ENCODE measurements at regions not wholly inside any gene's neighbourhood (a gene's known extent, or its start where the extent isn't known, plus 50 kb on each side); places are given as distances from the start of the nearest gene placed in this dataset.
"Not testable (repeated sequence)": the region's sequence is repeated elsewhere in the genome, so short reads cannot be mapped to it uniquely, and the experiment has no call there.

DNA sequence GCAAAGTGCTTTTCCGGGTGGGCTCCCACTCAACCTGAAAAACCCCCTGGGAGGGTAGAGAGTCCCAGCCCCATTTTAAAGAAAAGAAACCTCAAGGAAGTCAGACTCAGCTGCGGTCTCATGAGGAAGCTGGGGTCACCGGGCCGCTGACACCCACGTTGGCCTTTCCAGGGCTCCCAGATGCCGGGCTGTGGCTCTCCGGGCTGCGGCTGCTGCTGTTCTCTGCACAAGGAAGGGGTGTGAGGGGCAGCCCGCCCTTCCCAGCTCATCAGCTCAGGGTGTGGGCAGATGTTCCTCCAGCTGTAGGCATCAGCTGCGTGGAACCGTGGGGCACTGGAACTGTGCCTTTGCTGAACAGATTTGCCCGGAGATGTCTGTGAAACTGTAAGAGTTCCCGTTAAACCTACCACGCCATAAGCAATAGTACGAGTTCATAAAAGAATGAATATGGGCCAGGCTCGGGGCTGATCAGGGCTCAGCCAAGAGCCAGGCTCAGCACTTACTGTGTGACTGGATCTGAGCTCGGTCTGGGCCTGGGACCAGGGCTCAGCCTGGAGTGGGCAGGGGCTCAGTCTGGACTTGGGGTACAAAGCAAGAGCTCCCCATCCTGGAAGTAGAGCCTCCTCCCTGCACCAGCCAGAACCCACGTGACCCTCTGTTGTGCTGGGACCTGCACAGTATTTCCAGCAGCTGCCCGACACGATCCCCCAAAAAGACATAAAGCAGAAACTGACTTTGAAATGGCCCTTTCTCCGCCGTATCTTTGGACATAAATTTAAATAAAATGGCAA, 130.2 kb upstream of the PPP1R26 start:
- Mint-ChIP-seq H3K4me3 (no peak overlapping the region), H3K4me1 (no peaks in the 10 kb centered on the region), H3K36me3 (ENCODE audit: low read depth) (no peaks in the 10 kb centered on the region), H3K27me3 (no peaks in the 10 kb centered on the region), H3K9me3 (no peaks in the 10 kb centered on the region), H3K27ac (no peak overlapping the region)
- intact Hi-C loops (cut with micrococcal nuclease) = no loop called here
- DNase-seq = no peak

- H3K27me3 Mint-ChIP-seq = no peaks in the 10 kb centered on the region
- no peak for DNase-seq
- H3K4me3 Mint-ChIP-seq = no peak overlapping the region
- H3K4me1 Mint-ChIP-seq = no peaks in the 10 kb centered on the region
- H3K36me3 Mint-ChIP-seq (ENCODE audit: low read depth) = no peaks in the 10 kb centered on the region
- H3K9me3 Mint-ChIP-seq = no peaks in the 10 kb centered on the region
- H3K27ac Mint-ChIP-seq = no peak overlapping the region
- intact Hi-C loops (cut with micrococcal nuclease) = no loop called here
These were observed 129.6 kb upstream of the PPP1R26 start for GRCh38 chr9:135350003-135350315.

DNA sequence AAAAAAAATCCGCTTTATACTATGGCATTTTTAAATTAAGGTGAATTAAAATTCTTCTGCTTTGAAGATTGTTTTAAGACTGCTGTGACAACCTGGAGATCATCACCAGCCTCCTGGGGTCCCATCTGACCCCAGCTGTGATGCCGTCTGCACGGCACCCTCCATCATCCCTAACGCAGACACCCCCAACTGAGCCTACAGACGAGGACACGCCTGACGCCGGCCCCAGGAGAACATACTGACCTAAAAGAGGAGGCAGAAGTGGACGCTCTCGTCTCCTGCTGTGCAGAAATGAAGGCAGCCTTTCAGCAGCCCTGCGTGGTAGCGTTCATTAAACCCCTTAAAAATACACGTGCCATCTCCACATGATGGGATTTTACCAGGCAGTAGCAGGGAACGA, 125.6 kb upstream of the PPP1R26 start:
- H3K4me1 Mint-ChIP-seq = no peaks in the 10 kb centered on the region
- H3K4me3 Mint-ChIP-seq = no peak overlapping the region
- no peak for DNase-seq
- H3K27me3 Mint-ChIP-seq = no peaks in the 10 kb centered on the region
- intact Hi-C loops (cut with micrococcal nuclease) = no loop called here
- no peaks in the 10 kb centered on the region for H3K9me3 Mint-ChIP-seq
- no peaks in the 10 kb centered on the region for H3K36me3 Mint-ChIP-seq (ENCODE audit: low read depth)
- H3K27ac Mint-ChIP-seq = no peak overlapping the region

DNA sequence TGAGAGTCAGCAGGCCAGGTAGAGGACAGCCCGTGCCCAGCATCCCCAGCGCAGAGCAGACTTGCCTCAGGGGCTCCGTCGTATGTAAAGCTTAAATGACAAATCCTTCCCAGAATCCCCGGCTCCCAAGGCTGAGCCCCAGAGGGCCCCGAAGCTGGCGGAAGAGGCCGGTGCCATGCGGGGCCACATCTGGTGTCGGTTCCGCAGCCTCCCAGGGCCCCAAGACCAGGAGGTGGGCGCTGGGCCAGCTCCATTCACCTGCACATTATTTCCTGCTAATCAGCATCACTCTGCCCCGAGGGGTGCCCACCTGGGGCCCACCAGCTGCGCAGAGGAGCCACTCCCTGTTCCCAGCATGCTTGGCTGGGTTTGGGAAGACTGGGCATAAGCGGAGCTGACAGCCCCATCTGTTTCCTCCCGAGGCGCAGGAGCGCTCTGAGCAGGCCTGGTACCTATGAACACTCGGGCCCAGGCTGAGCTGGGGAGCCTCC, 124.0 kb upstream of the PPP1R26 start:
- intact Hi-C loops (cut with micrococcal nuclease) = no loop called here
- Mint-ChIP-seq H3K4me1 (peaks cover 10% of the 10 kb centered on the region), H3K4me3 (no peak overlapping the region), H3K27ac (no peak overlapping the region), H3K9me3 (no peaks in the 10 kb centered on the region), H3K27me3 (no peaks in the 10 kb centered on the region), H3K36me3 (ENCODE audit: low read depth) (no peaks in the 10 kb centered on the region)
- no peak for DNase-seq

- intact Hi-C loops (cut with micrococcal nuclease) = no loop called here
- Mint-ChIP-seq H3K27me3 (no peaks in the 10 kb centered on the region), H3K4me1 (peaks cover 13% of the 10 kb centered on the region), H3K27ac (no peak overlapping the region), H3K9me3 (no peaks in the 10 kb centered on the region), H3K36me3 (ENCODE audit: low read depth) (no peaks in the 10 kb centered on the region), H3K4me3 (no peak overlapping the region)
- no peak for DNase-seq
These were observed 123.6 kb upstream of the PPP1R26 start for GRCh38 chr9:135356021-135356420.

DNA sequence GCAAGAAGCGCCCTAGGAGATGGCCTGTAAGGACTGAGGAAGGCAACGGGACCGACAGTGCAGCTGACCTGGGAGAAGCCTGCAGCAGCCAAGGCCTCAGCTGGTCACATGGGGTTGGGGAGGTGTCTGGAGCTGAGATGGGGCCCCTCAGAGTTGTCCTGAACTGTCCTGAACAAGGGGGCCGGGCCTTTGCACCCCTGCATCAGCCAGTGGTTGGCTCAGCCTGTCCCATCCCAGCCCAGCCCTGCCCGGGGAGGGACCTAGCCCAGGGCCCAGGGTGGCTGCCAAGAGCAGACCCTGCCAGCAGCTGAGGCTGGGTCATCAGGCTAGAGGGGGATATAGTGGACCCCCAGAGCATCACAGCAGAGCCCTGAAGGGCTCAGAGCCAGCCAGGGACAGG, 122.8 kb upstream of the PPP1R26 start:
- H3K27ac Mint-ChIP-seq = no peak overlapping the region
- DNase-seq = no peak
- no peaks in the 10 kb centered on the region for H3K27me3 Mint-ChIP-seq
- intact Hi-C loops (cut with micrococcal nuclease) = no loop called here
- no peaks in the 10 kb centered on the region for H3K36me3 Mint-ChIP-seq (ENCODE audit: low read depth)
- H3K9me3 Mint-ChIP-seq = peaks cover 7% of the 10 kb centered on the region
- no peak overlapping the region for H3K4me3 Mint-ChIP-seq
- peaks cover 13% of the 10 kb centered on the region for H3K4me1 Mint-ChIP-seq

GRCh38 chr9:135357863-135358551, 121.6 kb upstream of the PPP1R26 start:
- intact Hi-C loops (cut with micrococcal nuclease) = no loop called here

DNA sequence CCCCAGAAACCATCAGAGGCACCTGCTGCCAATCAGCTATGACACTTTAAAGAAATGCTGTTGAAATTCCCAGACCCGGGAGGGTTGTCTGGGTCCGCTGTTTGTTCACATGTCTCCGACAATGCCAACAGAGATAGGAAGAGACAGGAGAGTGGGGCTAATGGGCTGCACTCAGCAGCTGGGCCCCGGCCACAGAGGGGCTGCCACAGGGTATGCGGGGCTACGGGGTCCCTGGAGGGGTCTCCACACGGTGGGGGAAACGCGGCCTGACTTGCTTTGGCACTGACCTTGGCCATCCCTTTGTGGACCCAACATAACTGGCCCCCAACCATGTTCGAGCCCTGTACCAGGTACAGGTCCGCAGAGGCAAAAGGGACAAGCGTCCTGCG, 121.0 kb upstream of the PPP1R26 start:
- Mint-ChIP-seq H3K4me1 (peaks cover 13% of the 10 kb centered on the region), H3K27me3 (no peaks in the 10 kb centered on the region), H3K4me3 (no peak overlapping the region), H3K27ac (no peak overlapping the region), H3K9me3 (peaks cover 12% of the 10 kb centered on the region), H3K36me3 (ENCODE audit: low read depth) (no peaks in the 10 kb centered on the region)
- DNase-seq = no peak
- intact Hi-C loops (cut with micrococcal nuclease) = no loop called here

More at GRCh38 chr9:135357863-135358551, 121.6 kb upstream of the PPP1R26 start:
- no peaks in the 10 kb centered on the region for H3K27me3 Mint-ChIP-seq
- H3K4me1 Mint-ChIP-seq = peaks cover 13% of the 10 kb centered on the region
- H3K9me3 Mint-ChIP-seq = peaks cover 12% of the 10 kb centered on the region
- no peak overlapping the region for H3K4me3 Mint-ChIP-seq
- no peak overlapping the region for H3K27ac Mint-ChIP-seq
- H3K36me3 Mint-ChIP-seq (ENCODE audit: low read depth) = no peaks in the 10 kb centered on the region
- DNase-seq = no peak

DNA sequence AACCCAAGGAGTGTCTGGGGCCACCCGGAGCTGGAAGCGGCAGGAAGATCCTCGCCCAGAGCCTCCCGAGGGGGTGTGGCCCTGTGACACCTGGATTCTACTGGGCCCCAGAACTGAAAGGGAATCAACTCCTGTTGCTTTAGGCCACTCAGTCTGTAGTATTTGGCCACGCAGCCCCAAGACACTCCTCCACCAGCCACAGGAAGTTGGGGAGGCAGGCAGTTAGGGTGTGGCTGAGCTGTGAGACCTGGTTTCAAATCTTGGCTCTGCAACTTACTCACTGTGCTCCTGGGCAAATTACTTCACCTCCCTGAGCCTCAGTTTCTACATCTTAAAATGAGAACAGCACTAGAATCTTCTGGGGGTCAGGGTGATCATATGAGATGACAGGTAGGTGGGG, 119.8 kb upstream of the PPP1R26 start:
- Mint-ChIP-seq H3K27ac (no peak overlapping the region), H3K4me1 (peaks cover 13% of the 10 kb centered on the region), H3K9me3 (peaks cover 12% of the 10 kb centered on the region), H3K27me3 (no peaks in the 10 kb centered on the region), H3K36me3 (ENCODE audit: low read depth) (no peaks in the 10 kb centered on the region), H3K4me3 (peak overlapping the region; percentile 26)
- DNase-seq = peak; percentile 75
- intact Hi-C loops (cut with micrococcal nuclease) = no loop called here

DNA sequence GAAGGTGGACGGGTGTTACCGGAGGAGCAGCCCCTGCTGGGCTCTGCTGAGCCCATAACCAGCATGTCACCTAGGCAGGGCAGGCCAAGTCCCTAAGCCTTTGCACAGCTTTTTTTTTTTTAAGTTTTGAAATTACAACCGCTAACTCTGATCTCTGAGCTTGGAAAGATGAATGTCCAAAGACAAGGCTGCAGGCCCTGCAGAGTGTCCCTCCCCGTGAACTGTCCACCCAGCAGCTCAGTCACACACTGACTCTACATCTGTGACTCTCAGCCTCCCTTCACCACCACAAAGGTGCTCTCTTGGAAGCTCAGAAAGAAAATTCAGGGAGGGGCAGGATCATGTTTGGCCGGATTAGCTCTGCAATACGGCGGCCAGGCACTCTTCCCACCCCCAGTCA, 119.0 kb upstream of the PPP1R26 start:
- intact Hi-C loops (cut with micrococcal nuclease) = no loop called here
- no peaks in the 10 kb centered on the region for H3K36me3 Mint-ChIP-seq (ENCODE audit: low read depth)
- no peak for DNase-seq
- peaks cover 12% of the 10 kb centered on the region for H3K9me3 Mint-ChIP-seq
- H3K27me3 Mint-ChIP-seq = no peaks in the 10 kb centered on the region
- H3K4me3 Mint-ChIP-seq = no peak overlapping the region
- no peak overlapping the region for H3K27ac Mint-ChIP-seq
- peaks cover 13% of the 10 kb centered on the region for H3K4me1 Mint-ChIP-seq

DNA sequence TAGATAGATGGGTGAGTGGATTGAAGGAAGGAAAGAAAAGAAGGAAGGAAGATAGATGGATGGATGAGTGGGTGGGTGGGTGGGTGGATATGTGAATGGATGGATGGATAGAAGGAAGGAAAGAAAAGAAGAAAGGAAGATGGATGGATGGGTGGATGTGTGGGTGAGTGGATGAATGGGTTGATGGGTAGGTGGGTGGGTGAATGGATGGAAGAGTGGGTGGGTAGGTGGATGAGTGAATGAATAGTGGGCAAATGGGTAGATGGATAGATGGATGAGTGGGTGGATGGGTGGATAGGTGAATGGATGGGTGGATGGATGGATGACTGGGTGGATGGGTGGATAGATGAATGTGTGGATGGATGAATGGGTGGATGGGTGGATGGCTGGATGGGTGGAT, 117.9 kb upstream of the PPP1R26 start:
- intact Hi-C loops (cut with micrococcal nuclease); DNase-seq; H3K27me3 Mint-ChIP-seq; H3K4me3 Mint-ChIP-seq; H3K36me3 Mint-ChIP-seq (ENCODE audit: low read depth); H3K27ac Mint-ChIP-seq: not testable (repeated sequence)
- Mint-ChIP-seq H3K9me3 (peaks cover 12% of the 10 kb centered on the region), H3K4me1 (peaks cover 13% of the 10 kb centered on the region)

DNA sequence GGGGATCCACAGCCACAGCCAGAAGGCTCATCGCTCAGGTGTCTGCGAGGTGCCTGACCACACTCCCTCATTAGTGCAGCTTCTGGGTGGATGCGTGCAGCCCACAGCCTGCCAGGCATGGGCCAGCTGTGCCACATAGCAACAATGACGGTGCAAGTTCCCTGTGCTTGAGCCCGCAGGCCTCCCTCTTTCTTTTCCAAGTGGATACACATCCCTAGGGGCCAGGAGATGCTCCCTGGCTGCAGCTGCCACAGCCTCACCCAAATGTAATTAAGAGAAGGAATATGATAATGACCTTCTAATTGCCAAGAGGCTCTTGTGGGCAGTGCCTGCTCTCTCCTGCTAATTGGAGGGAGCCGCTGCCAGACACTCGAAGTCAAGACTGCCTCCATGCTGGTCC, 116.0 kb upstream of the PPP1R26 start:
- Mint-ChIP-seq H3K27ac (no peak overlapping the region), H3K27me3 (no peaks in the 10 kb centered on the region), H3K9me3 (peaks cover 12% of the 10 kb centered on the region), H3K4me3 (no peak overlapping the region), H3K4me1 (peaks cover 13% of the 10 kb centered on the region), H3K36me3 (ENCODE audit: low read depth) (no peaks in the 10 kb centered on the region)
- intact Hi-C loops (cut with micrococcal nuclease) = no loop called here
- DNase-seq = no peak

GRCh38 chr9:135365013-135365768, 114.4 kb upstream of the PPP1R26 start:
- no peaks in the 10 kb centered on the region for H3K27me3 Mint-ChIP-seq
- H3K27ac Mint-ChIP-seq = no peak overlapping the region
- H3K4me1 Mint-ChIP-seq = peaks cover 5% of the 10 kb centered on the region
- H3K36me3 Mint-ChIP-seq (ENCODE audit: low read depth) = no peaks in the 10 kb centered on the region
- H3K9me3 Mint-ChIP-seq = peaks cover 12% of the 10 kb centered on the region
- no peak overlapping the region for H3K4me3 Mint-ChIP-seq
- DNase-seq = no peak
- intact Hi-C loops (cut with micrococcal nuclease) = no loop called here

DNA sequence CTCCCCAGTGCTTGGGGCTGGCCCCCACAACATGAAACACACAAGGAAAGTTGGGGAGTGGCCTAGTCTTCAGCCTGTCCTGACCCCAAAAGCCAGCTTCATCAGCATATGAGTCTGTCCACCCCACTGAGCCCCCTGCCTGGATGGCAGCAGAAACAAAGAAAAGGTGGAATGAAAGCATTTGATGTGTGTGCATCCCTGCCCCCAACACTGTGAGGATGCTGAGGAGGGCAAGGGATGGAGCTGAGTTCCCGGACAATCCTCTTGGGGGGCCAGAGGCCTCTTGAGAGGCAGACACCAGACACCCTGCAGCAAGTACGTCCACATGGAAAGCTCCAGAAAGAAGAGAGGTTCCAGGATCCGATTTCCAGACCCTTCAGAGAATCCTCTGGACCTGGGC, 113.5 kb upstream of the PPP1R26 start:
- intact Hi-C loops (cut with micrococcal nuclease) = no loop called here
- no peak for DNase-seq
- Mint-ChIP-seq H3K4me1 (no peaks in the 10 kb centered on the region), H3K4me3 (no peak overlapping the region), H3K27ac (no peak overlapping the region), H3K9me3 (peaks cover 12% of the 10 kb centered on the region), H3K36me3 (ENCODE audit: low read depth) (no peaks in the 10 kb centered on the region), H3K27me3 (no peaks in the 10 kb centered on the region)
